ENCODE measurements at regions not wholly inside any gene's neighbourhood (a gene's known extent, or its start where the extent isn't known, plus 50 kb on each side); places are given as distances from the start of the nearest gene placed in this dataset.

- H3K27me3 ChIP-seq, result no peaks in the 10 kb centered on the region
- no peaks in the 10 kb centered on the region for H3K4me1 ChIP-seq
- no peaks in the 10 kb centered on the region for H3K9me3 ChIP-seq
- 73 to 75% methylated on average over 3 of the region's 3 CpGs for WGBS, 2 donors
- TF ChIP-seq POLR2A (IDR thresholded peaks at IDR 0.05) (no peak), CTCF (IDR thresholded peaks at IDR 0.05) (no peak)
- intact Hi-C loops (cut with DNase I), result no loop called here
- H3K36me3 ChIP-seq, result no peaks in the 10 kb centered on the region
- H3K27ac ChIP-seq, result no peak overlapping the region
- H3K4me3 ChIP-seq, result no peak overlapping the region
- no peak for DNase-seq
Measured at GRCh38 chr14:89058697-89059096, 234.2 kb downstream of the TTC8 start.

DNA sequence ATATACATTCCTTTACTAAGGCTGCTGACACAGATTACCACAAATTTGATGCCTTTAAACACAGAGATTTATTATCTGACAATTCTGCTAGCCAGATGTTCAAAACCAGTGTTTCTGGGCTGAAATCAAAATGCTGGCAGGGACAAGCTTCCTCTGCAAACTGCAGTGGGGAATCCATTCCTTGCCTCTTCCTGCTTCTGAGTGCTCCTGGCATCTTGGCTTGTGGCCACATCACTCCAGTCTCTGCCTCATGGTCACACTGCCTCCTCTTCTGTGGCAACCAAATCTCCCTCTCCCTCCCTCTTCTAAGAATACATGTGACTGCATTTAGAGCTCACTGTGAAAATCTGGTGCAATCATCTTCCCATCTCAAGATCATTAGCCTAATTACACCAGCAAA lies 235.7 kb downstream of the TTC8 start:
- no peaks in the 10 kb centered on the region for H3K27me3 ChIP-seq
- H3K27ac ChIP-seq, result no peak overlapping the region
- no peak overlapping the region for H3K4me3 ChIP-seq
- no peaks in the 10 kb centered on the region for H3K36me3 ChIP-seq
- intact Hi-C loops (cut with DNase I), result no loop called here
- no peaks in the 10 kb centered on the region for H3K4me1 ChIP-seq
- no peaks in the 10 kb centered on the region for H3K9me3 ChIP-seq
- TF ChIP-seq POLR2A (IDR thresholded peaks at IDR 0.05) (no peak), CTCF (IDR thresholded peaks at IDR 0.05) (no peak)
- no peak for DNase-seq

DNA sequence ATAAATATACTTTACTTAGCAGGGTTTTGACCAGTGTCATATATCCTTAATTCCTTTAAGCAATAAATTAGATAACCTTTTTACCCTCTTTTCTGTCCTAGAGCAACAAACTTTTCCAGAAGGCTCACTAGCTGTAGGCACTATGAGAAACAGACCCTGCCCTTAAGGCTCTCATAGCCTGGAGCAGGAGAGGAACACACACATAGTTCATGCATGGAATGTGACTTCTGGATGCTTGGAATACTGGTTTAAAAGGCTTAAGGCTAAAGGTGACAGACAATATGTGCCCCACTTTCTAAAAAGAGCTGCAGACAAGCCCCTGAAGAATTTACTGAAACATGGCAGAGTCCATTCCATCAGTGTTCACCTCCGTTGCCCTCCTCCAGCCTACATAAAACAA lies 237.2 kb downstream of the TTC8 start:
- Histone ChIP-seq H3K27me3 (no peaks in the 10 kb centered on the region), H3K36me3 (no peaks in the 10 kb centered on the region), H3K27ac (no peak overlapping the region), H3K4me3 (no peak overlapping the region), H3K4me1 (no peaks in the 10 kb centered on the region), H3K9me3 (no peaks in the 10 kb centered on the region)
- TF ChIP-seq POLR2A (IDR thresholded peaks at IDR 0.05), result no peak
- TF ChIP-seq CTCF (IDR thresholded peaks at IDR 0.05), result no peak
- no peak for DNase-seq
- intact Hi-C loops (cut with DNase I), result no loop called here
- 77 to 92% methylated on average over 1 of the region's 1 CpG for WGBS, 2 donors

DNA sequence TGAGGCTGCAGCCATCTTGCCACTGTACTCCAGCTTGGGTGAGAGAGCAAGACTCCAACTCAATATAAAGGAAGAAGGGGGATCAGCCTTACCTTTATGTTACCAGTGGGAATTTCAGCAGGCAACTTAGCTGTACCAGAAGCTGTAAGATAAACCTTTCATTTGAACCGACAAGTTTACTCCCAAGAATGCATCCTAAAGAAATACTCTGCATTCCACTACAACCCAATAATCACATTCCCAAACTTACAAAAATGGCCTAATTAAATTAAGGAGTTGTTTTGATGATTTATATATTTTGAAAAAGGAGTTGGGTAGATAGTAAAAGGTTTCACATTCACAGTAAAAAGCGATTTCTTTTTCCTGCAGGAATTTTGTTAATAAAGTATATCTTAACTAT lies 241.4 kb downstream of the TTC8 start:
- DNase-seq, result no peak
- H3K27ac ChIP-seq, result no peak overlapping the region
- no peaks in the 10 kb centered on the region for H3K4me1 ChIP-seq
- H3K4me3 ChIP-seq, result no peak overlapping the region
- TF ChIP-seq CTCF (IDR thresholded peaks at IDR 0.05), result no peak
- no peak for TF ChIP-seq POLR2A (IDR thresholded peaks at IDR 0.05)
- H3K27me3 ChIP-seq, result no peaks in the 10 kb centered on the region
- no peaks in the 10 kb centered on the region for H3K9me3 ChIP-seq
- no peaks in the 10 kb centered on the region for H3K36me3 ChIP-seq
- 88 to 93% methylated on average over 2 of the region's 2 CpGs for WGBS, 2 donors
- intact Hi-C loops (cut with DNase I), result no loop called here

GRCh38 chr14:89067293-89067972 lies 243.0 kb downstream of the TTC8 start:
- 63 to 68% methylated on average over 8 to 12 of the region's 12 CpGs for WGBS, 2 donors
- H3K4me3 ChIP-seq, result no peak overlapping the region
- TF ChIP-seq POLR2A (IDR thresholded peaks at IDR 0.05), result no peak
- TF ChIP-seq CTCF (IDR thresholded peaks at IDR 0.05), result no peak
- DNase-seq, result no peak
- H3K27me3 ChIP-seq, result no peaks in the 10 kb centered on the region
- intact Hi-C loops (cut with DNase I), result no loop called here
- H3K9me3 ChIP-seq, result no peaks in the 10 kb centered on the region
- no peaks in the 10 kb centered on the region for H3K4me1 ChIP-seq
- no peaks in the 10 kb centered on the region for H3K36me3 ChIP-seq
- H3K27ac ChIP-seq, result no peak overlapping the region

All from esophagus squamous epithelium (tissue), 5 donors.